Ectodermal cell (in vitro differentiated cells): ENCODE measurements at regions not wholly inside any gene's neighbourhood (a gene's known extent, or its start where the extent isn't known, plus 50 kb on each side); places are given as distances from the start of the nearest gene placed in this dataset.

ENCODE experiments used
- H3K27ac ChIP-seq: 2 replicates; pipeline ENCODE4 v1.7.0; 2013; ENCODE audit warnings: mild to moderate bottlenecking, low read depth, low read length; ENCODE audit not compliant: insufficient read depth, poor library complexity, severe bottlenecking
- H3K27me3 ChIP-seq: 2 replicates; pipeline ENCODE4 v1.7.0; 2013; ENCODE audit warnings: mild to moderate bottlenecking, low read length; ENCODE audit not compliant: insufficient read depth, control insufficient read depth, poor library complexity, severe bottlenecking
- H3K36me3 ChIP-seq: one replicate; pipeline ENCODE4 v1.7.0; 2013; ENCODE audit warnings: low read length; ENCODE audit not compliant: control insufficient read depth, insufficient read depth
- H3K4me1 ChIP-seq: one replicate; pipeline ENCODE4 v1.7.0; 2013; ENCODE audit warnings: low read length; ENCODE audit not compliant: control insufficient read depth, insufficient read depth
- H3K4me3 ChIP-seq: 2 replicates; pipeline ENCODE4 v1.7.0; 2013; ENCODE audit warnings: low read depth, low read length, control low read depth; ENCODE audit not compliant: insufficient read depth
- H3K9me3 ChIP-seq: 2 replicates; pipeline ENCODE4 v1.7.0; 2013; ENCODE audit warnings: mild to moderate bottlenecking, low read length, moderate library complexity; ENCODE audit not compliant: control insufficient read depth
- WGBS, 2 experiments: methylation state at CpG; one replicate each; pipeline ENCODE4 v1.1.7; 2013; ENCODE audit warnings: missing lambda C conversion rate in 2 of 2; 5-methylcytosine and 5-hydroxymethylcytosine counted together

GRCh38 chr20:39894067-39894466, 795.0 kb downstream of the MAFB start:
- H3K27ac ChIP-seq = no peak overlapping the region
- H3K4me3 ChIP-seq = no peak overlapping the region
- WGBS, 2 experiments = 96% methylated on average over 2 of the region's 2 CpGs; no CpG with 5 or more reads in 1 of the 2 experiments
- H3K9me3 ChIP-seq = no peaks in the 10 kb centered on the region
- H3K27me3 ChIP-seq = no peaks in the 10 kb centered on the region
- H3K4me1 ChIP-seq = no peaks in the 10 kb centered on the region
- H3K36me3 ChIP-seq = no peaks in the 10 kb centered on the region

- WGBS, 2 experiments = 94 to 100% methylated on average over 1 of the region's 1 CpG
- no peaks in the 10 kb centered on the region for H3K4me1 ChIP-seq
- no peaks in the 10 kb centered on the region for H3K27me3 ChIP-seq
- H3K27ac ChIP-seq = no peak overlapping the region
- H3K9me3 ChIP-seq = no peaks in the 10 kb centered on the region
- no peak overlapping the region for H3K4me3 ChIP-seq
- no peaks in the 10 kb centered on the region for H3K36me3 ChIP-seq
These were observed 795.9 kb downstream of the MAFB start for GRCh38 chr20:39893003-39893685.

GRCh38 chr20:39890697-39891096, 798.3 kb downstream of the MAFB start:
- no peaks in the 10 kb centered on the region for H3K9me3 ChIP-seq
- H3K4me3 ChIP-seq = no peak overlapping the region
- no peaks in the 10 kb centered on the region for H3K4me1 ChIP-seq
- H3K36me3 ChIP-seq = no peaks in the 10 kb centered on the region
- 91 to 94% methylated on average over 1 of the region's 1 CpG for WGBS, 2 experiments
- no peaks in the 10 kb centered on the region for H3K27me3 ChIP-seq
- H3K27ac ChIP-seq = no peak overlapping the region

- Histone ChIP-seq H3K36me3 (no peaks in the 10 kb centered on the region), H3K4me1 (no peaks in the 10 kb centered on the region), H3K4me3 (no peak overlapping the region), H3K9me3 (no peaks in the 10 kb centered on the region), H3K27me3 (no peaks in the 10 kb centered on the region), H3K27ac (no peak overlapping the region)
- 92 to 94% methylated on average over 2 of the region's 2 CpGs for WGBS, 2 experiments
These were observed 800.7 kb downstream of the MAFB start for GRCh38 chr20:39888310-39888709.

- no peak overlapping the region for H3K27ac ChIP-seq
- 88 to 89% methylated on average over 3 of the region's 3 CpGs for WGBS, 2 experiments
- no peaks in the 10 kb centered on the region for H3K4me1 ChIP-seq
- no peaks in the 10 kb centered on the region for H3K27me3 ChIP-seq
- H3K9me3 ChIP-seq = no peaks in the 10 kb centered on the region
- H3K4me3 ChIP-seq = no peak overlapping the region
- H3K36me3 ChIP-seq = no peaks in the 10 kb centered on the region
These were observed 802.3 kb downstream of the MAFB start for GRCh38 chr20:39886650-39887190.

- Histone ChIP-seq H3K4me3 (no peak overlapping the region), H3K4me1 (no peaks in the 10 kb centered on the region)
These were observed 802.9 kb downstream of the MAFB start for GRCh38 chr20:39885975-39886649.

GRCh38 chr20:39882806-39883205, 806.2 kb downstream of the MAFB start:
- H3K4me1 ChIP-seq = peaks cover 7% of the 10 kb centered on the region
- WGBS, 2 experiments = 89 to 93% methylated on average over 1 of the region's 1 CpG
- no peak overlapping the region for H3K4me3 ChIP-seq

More at GRCh38 chr20:39885975-39886649, 802.9 kb downstream of the MAFB start:
- Histone ChIP-seq H3K36me3 (no peaks in the 10 kb centered on the region), H3K27me3 (no peaks in the 10 kb centered on the region), H3K27ac (no peak overlapping the region), H3K9me3 (no peaks in the 10 kb centered on the region)
- WGBS, 2 experiments = 62 to 74% methylated on average over 7 of the region's 7 CpGs

GRCh38 chr20:39880890-39881289, 808.1 kb downstream of the MAFB start:
- Histone ChIP-seq H3K27me3 (no peaks in the 10 kb centered on the region), H3K9me3 (no peaks in the 10 kb centered on the region), H3K27ac (no peak overlapping the region), H3K4me3 (no peak overlapping the region), H3K36me3 (no peaks in the 10 kb centered on the region), H3K4me1 (peaks cover 16% of the 10 kb centered on the region)
- 90 to 96% methylated on average over 4 of the region's 4 CpGs for WGBS, 2 experiments

More at GRCh38 chr20:39882806-39883205, 806.2 kb downstream of the MAFB start:
- no peaks in the 10 kb centered on the region for H3K27me3 ChIP-seq
- H3K9me3 ChIP-seq = no peaks in the 10 kb centered on the region
- no peak overlapping the region for H3K27ac ChIP-seq
- H3K36me3 ChIP-seq = no peaks in the 10 kb centered on the region

- H3K27me3 ChIP-seq = no peaks in the 10 kb centered on the region
- H3K36me3 ChIP-seq = no peaks in the 10 kb centered on the region
- H3K4me1 ChIP-seq = peaks cover 16% of the 10 kb centered on the region
- H3K27ac ChIP-seq = no peak overlapping the region
- no peak overlapping the region for H3K4me3 ChIP-seq
- H3K9me3 ChIP-seq = no peaks in the 10 kb centered on the region
- 83 to 93% methylated on average over 2 of the region's 2 CpGs for WGBS, 2 experiments
These were observed 809.7 kb downstream of the MAFB start for GRCh38 chr20:39879296-39879695.

- H3K27ac ChIP-seq = no peak overlapping the region
- 72% methylated on average over 2 of the region's 2 CpGs; no CpG with 5 or more reads in 1 of the 2 experiments for WGBS, 2 experiments
- no peak overlapping the region for H3K4me3 ChIP-seq
- H3K27me3 ChIP-seq = no peaks in the 10 kb centered on the region
- H3K36me3 ChIP-seq = no peaks in the 10 kb centered on the region
- H3K9me3 ChIP-seq = no peaks in the 10 kb centered on the region
- H3K4me1 ChIP-seq = peaks cover 16% of the 10 kb centered on the region
These were observed 810.2 kb downstream of the MAFB start for GRCh38 chr20:39878809-39879208.
